PFSK-1 (cell line): ENCODE measurements at regions not wholly inside any gene's neighbourhood (a gene's known extent, or its start where the extent isn't known, plus 50 kb on each side); places are given as distances from the start of the nearest gene placed in this dataset.

Source experiments
- FOXP2 ChIP-seq: optimal IDR thresholded peaks from 2 replicates; pipeline ENCODE3; 2011; ENCODE audit warnings: borderline replicate concordance, control low read depth, inconsistent platforms; ENCODE audit not compliant: insufficient read depth; ENCODE audit errors: extremely low read length, extremely low read depth
- POLR2AphosphoS5 ChIP-seq: IDR thresholded peaks from 2 replicates; pipeline ENCODE4 v1.6.1; 2012; ENCODE audit warnings: low read depth, mild to moderate bottlenecking, control low read depth, low read length, moderate library complexity
- SIN3A ChIP-seq: IDR thresholded peaks from 2 replicates; pipeline ENCODE4 v1.6.1; 2012; ENCODE audit warnings: mild to moderate bottlenecking, low read length, moderate library complexity, borderline replicate concordance; ENCODE audit not compliant: insufficient read depth
- TAF1 ChIP-seq: IDR thresholded peaks from 2 replicates; pipeline ENCODE4 v1.6.1; 2012; ENCODE audit warnings: low read length, control low read depth, borderline replicate concordance; ENCODE audit not compliant: insufficient read depth
- TF ChIP-seq, protein P1 (sequence below), 2 experiments: IDR thresholded peaks; 2 replicates each; pipeline versions ENCODE4 v1.6.1 to v1.8.0; 2011 to 2012; ENCODE audit warnings: low read depth in 2 of 2, low read length in 2 of 2, control low read depth in 1 of 2, inconsistent platforms in 1 of 2, mild to moderate bottlenecking in 1 of 2, moderate library complexity in 1 of 2; ENCODE audit not compliant: insufficient read depth in 1 of 2

DNA sequence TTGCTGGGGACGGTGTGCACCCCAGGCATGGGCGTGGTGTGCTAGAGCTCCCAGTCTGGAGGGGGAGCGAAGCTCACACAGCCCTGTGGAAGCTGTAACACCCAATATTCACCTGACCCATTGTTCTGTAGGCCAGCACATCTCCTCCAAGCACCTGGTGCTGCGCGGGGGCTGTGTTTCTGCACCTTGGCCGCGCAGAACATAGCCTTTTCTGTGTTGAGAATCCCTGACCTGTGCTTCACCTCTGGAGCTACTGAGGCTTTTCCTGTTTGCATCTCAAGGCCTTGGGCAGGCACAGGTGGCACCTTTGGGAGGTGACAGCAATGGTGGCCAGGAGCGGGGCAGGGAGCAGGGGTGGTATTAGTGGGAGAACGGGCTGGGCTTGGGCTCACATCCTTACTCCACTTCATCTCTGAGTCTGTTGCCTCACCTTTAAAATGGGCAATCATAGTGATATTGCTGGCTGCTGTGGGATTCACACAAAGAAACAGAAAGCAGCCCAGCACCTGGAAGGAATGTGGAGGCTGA is 343.9 kb upstream of the AJAP1 start:
- TF ChIP-seq POLR2AphosphoS5, result no peak
- TF ChIP-seq TAF1, result no peak
- no peak for TF ChIP-seq FOXP2
- TF ChIP-seq, protein P1, sequence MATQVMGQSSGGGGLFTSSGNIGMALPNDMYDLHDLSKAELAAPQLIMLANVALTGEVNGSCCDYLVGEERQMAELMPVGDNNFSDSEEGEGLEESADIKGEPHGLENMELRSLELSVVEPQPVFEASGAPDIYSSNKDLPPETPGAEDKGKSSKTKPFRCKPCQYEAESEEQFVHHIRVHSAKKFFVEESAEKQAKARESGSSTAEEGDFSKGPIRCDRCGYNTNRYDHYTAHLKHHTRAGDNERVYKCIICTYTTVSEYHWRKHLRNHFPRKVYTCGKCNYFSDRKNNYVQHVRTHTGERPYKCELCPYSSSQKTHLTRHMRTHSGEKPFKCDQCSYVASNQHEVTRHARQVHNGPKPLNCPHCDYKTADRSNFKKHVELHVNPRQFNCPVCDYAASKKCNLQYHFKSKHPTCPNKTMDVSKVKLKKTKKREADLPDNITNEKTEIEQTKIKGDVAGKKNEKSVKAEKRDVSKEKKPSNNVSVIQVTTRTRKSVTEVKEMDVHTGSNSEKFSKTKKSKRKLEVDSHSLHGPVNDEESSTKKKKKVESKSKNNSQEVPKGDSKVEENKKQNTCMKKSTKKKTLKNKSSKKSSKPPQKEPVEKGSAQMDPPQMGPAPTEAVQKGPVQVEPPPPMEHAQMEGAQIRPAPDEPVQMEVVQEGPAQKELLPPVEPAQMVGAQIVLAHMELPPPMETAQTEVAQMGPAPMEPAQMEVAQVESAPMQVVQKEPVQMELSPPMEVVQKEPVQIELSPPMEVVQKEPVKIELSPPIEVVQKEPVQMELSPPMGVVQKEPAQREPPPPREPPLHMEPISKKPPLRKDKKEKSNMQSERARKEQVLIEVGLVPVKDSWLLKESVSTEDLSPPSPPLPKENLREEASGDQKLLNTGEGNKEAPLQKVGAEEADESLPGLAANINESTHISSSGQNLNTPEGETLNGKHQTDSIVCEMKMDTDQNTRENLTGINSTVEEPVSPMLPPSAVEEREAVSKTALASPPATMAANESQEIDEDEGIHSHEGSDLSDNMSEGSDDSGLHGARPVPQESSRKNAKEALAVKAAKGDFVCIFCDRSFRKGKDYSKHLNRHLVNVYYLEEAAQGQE (IDR thresholded peaks at IDR 0.05; ENCODE audit: insufficient read depth in 1 of 2, low read depth in 2 of 2, low read length in 2 of 2), result no peak

DNA sequence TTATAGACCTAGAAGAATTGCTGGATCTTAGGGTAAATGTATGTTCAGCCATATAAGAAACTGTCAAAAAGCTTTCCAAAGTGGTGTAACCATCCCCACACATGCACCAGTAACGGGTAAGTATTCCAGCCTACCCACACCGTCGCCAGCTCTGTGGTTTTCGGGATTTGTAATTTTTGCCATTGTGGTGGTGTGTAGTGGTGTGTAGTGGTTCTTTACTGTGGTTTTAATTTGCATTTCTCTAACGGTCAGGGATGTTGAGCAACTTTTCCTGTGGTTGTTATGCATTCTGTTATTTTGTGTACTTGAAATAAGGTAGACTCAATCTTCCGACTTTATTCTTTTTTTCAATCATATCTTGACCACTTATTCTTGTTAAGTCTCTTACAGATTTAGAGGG is 342.4 kb upstream of the AJAP1 start:
- TF ChIP-seq TAF1 (no peak), SIN3A (no peak), POLR2AphosphoS5 (no peak)
- TF ChIP-seq, protein P1 (IDR thresholded peaks at IDR 0.05; ENCODE audit: insufficient read depth in 1 of 2, low read depth in 2 of 2, low read length in 2 of 2), result no peak

DNA sequence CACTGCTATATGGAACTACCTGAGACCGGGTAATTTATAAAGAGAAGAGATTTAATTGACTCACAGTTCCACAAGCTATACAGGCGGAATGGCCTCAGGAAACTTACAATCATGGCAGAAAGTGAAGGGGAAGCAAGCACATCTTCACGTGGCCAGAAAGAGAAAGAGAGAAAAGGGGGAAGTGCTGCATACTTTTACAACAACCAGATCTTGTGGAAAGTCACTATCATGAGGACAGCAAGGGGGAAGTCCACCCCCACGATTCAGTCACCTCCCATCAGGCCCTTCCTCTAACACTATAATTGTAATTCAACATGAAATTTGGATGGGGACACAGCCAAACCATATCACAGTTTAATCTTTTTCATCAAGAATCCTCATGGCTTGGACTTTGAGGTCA is 339.2 kb upstream of the AJAP1 start:
- TF ChIP-seq POLR2AphosphoS5, result no peak
- TF ChIP-seq SIN3A, result no peak
- TF ChIP-seq TAF1, result no peak

DNA sequence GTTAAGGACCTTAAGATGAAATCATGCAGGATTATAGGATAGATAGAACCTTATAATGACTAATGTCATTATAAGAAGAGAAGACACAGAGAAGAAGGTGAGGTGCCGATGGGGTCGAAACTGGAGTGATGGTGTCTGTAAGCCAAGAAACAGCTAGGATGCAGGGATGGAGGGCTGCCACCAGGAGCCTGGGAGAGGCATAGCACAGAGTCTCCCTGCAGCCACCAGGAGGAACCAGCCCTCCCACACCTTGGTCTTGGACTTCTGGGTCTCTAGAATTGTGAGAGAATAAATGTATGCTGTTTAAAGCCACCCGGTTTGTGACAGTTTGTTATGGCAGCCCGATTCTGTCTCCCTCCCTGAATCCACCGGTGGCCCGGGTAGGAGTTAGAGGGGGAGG is 337.2 kb upstream of the AJAP1 start:
- TF ChIP-seq TAF1, result no peak

DNA sequence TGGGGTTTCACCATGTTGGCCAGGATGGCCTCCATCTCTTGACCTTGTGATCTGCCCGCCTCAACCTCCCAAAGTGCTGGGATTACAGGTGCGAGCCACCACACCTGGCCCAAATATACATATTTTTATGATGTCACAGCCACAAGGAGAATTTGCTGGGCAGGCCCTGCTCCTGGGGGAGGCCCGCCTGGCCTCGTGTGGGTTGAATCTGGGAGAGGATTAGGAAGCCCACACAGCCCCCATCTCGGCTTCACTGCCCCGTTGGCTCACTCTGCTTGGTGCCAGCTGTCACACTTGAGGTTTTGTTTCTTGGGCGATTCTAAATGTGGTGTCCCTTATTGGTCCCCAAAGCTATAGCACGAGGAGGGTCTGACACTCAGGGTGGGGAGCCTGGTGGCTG is 335.7 kb upstream of the AJAP1 start:
- no peak for TF ChIP-seq POLR2AphosphoS5
- no peak for TF ChIP-seq SIN3A

DNA sequence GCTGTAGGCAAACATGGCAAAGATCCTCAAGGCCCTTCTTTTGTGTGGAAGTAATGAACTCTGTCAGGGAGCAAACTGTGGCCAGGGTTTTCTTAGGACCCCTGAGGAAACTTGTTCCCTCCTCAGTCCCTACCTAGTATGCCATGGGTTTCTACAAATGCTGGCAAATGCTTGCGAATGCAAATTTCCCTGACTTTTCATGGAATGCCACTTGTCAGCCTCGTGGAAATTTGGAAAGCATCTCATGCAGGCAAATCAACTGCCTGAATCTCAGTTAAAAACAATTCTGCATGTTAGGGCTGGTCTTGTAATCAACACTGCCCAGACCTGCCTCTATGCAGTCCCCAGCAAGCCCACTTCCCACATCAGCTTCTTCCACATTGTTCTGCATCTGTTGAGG is 334.9 kb upstream of the AJAP1 start:
- no peak for TF ChIP-seq FOXP2

DNA sequence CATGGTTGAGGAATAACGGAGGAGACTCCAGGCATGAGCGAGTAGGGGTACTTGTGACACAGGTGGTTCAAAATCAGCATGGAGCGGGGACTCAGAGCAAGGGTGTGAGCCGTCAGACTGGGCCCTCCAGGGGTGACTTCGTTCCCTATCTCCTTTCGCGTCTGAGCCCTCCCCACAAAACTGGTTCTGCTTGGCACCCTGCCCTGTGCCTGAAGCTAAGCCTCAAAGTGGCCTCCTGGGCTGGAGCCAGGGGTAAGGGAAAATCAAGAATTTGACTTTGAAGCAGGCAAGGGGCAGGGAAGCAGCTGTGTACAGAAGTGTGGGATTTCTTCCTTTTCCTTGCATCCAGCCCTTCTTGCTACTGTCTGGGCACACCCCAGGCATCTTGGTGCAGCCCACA is 331.5 kb upstream of the AJAP1 start:
- no peak for TF ChIP-seq FOXP2
- no peak for TF ChIP-seq TAF1
- TF ChIP-seq, protein P1 (IDR thresholded peaks at IDR 0.05; ENCODE audit: insufficient read depth in 1 of 2, low read depth in 2 of 2, low read length in 2 of 2), result no peak
- no peak for TF ChIP-seq SIN3A

DNA sequence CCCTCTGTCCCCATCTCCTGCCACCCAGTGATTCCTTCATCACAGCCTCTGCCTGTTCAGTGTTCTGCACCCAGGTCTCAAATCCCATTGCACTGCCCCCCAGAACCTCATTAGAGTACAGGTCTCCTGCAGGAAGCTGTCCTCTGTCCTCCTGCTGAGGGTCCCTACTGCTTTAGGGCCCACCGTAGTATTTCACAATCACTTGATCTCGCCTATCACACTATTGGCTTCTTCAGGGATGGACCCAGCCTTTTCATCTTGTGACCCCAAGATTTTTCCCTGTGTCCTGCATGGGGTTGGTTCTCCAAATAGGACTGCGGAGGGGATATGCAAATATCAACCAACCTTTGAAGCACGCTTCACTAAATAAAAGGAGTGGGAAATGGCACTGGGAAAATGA is 331.1 kb upstream of the AJAP1 start:
- TF ChIP-seq FOXP2, result no peak
- TF ChIP-seq SIN3A, result no peak
- TF ChIP-seq TAF1, result no peak
- TF ChIP-seq, protein P1 (IDR thresholded peaks at IDR 0.05; ENCODE audit: insufficient read depth in 1 of 2, low read depth in 2 of 2, low read length in 2 of 2), result no peak
- TF ChIP-seq POLR2AphosphoS5, result no peak
